ENCODE measurements at regions not wholly inside any gene's neighbourhood (a gene's known extent, or its start where the extent isn't known, plus 50 kb on each side); places are given as distances from the start of the nearest gene placed in this dataset.
"Not testable (repeated sequence)": the region's sequence is repeated elsewhere in the genome, so short reads cannot be mapped to it uniquely, and the experiment has no call there.

DNA sequence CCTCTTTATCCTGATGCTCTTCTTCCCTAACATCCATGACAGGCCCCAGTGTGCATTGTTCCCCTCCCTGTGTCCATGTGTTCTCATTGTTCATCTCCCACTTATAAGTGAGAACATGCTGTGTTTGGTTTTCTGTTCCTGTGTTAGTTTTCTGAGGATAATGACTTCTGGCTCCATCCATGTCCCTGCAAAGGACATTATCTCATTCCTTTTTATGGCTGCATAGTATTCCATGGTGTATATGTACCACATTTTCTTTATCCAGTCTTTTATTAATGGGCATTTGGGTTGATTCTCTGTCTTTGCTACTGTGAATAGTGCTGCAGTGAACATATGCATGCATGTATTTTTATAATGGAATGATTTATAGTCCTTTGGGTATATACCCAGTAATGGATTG is 78.7 kb upstream of the EXOC2 start:
- not testable (repeated sequence) for DNase-seq (ENCODE audit: low read depth)

DNA sequence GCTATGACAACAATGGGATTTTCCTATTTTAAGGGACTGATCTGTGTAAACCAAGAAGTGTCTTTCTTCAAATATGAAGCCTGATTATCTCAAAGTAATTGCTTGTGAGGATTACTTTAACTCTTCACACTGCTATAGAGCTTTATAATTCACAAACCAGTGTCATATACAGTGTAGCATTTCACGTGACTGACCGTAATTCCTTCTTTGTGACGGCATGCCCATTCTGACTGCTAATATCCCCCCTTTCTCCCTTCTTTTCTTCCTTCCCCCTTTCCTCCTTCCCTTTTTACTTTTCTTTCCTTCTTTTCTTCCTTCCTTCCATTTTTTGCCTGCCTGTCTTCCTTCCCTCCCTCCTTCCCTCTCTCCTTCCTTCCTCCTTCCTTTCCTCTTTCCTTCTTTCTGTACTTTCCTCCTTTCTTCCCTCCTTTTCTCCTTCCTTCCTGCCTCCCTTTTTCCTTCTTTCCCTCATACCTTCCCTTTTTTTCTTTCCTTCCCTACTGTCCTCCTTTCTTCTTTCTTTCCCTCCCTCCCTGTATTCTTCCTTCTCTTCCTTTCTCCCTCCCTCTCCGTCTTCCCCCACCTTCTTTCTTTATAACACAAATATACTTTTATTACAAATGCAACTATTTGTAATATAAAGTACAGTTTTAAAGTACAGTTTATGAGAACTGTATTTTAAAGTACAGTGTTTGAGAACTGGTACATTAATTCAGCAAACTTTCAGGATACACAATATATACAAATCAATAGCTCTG is 75.0 kb upstream of the EXOC2 start:
- DNase-seq (ENCODE audit: low read depth): no peak

DNA sequence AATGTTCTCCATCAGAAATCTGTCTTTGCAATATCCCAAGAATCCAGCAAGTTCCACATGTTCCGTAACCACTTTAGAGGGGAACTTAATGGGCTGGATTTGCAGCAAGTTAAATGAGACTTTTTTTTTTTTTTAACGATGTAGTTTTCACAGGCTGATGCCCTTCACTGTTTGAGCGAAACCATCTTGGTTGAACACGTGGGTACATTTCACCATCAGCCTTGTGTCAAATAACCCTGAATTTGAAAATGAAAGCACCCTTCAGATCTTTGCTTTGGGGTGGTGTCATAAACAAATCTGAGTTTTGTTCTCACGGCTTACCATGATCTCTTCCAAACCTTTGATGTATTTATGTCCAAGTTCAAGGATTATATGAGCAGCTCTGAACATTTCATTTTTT is 73.7 kb upstream of the EXOC2 start:
- no peak for DNase-seq (ENCODE audit: low read depth)

DNA sequence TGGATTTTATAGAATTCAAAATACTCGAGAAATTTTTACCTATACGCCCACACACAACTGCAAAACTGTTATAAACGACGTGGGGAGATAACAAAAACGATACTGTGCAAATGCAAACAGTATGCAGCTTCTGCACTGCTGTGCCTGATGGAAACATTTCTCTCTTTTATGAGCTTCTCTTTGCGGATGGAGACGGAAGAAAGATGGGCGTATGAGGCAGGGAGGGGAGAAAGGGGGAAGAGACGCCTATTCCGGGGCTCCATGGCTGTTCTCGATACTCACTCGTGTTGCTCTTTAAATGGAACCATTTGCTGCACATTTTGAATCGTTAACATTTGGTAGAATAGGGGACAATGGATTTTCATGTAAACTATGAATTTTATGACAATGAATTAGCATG is 69.1 kb upstream of the EXOC2 start:
- DNase-seq (ENCODE audit: low read depth): no peak

DNA sequence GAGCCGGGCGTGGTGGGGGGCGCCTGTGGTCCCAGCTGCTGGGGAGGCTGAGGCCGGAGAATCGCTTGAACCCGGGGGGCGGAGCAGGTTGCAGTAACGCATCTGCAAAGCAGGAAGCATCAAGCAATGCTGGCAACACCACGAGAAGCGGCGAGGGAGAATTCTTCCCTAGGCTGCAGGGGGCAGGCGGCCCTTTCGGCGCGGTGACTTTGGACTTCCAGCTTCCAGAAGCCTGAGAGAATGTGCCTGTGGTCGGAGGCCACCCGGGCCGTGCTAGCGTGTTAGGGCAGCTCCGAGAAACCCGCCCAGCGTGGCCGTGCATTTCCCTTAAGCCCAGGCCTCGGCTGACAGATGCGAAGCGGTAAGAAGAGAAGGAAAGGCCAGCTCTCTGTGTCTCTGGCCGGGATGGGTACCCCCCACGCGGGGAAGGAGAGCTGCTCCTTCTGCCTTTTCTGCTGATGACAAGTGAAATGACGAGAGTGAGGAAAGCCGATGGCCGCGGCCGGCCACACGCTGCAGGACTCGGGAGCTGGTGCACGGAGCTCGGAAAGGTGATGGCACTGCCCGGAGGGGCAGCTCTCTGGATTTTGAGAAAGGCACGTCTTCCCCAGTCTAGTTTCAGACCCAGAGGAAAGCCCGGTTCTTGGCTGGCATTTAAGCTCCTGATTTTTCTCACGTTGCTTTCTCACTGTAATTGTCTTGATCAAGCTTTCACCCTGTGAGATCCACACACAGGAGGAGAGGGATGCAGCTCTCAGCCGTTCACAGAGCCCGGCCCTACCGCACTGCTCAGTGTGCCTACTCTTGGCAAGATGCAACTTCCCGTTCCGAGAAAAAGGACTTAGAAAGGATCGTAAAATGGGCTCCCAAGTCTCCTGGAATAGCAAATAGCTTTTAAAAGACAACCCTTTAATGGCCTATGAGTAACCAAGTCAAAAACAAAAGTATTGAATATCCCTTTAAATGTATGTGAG is 68.3 kb upstream of the EXOC2 start:
- DNase-seq (ENCODE audit: low read depth): no peak

DNA sequence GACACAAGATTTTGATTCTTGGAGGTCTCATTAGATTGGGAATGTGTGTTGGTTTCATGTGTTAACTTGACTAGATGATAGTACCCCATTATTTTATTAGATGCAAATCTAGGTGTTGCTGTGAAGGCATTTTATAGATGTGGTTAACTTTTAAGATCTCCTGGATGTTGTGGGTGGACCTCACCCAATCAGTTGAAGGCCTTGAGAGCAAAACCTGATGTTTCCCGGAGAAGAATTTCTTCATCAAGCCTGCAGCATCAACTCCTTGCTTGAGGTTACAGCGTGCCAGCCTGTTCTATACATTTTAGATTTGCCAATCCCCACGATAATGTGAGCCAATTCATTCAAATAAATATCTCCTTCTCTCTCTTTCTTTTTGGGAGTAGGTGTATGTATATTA is 66.8 kb upstream of the EXOC2 start:
- no peak for DNase-seq (ENCODE audit: low read depth)

DNA sequence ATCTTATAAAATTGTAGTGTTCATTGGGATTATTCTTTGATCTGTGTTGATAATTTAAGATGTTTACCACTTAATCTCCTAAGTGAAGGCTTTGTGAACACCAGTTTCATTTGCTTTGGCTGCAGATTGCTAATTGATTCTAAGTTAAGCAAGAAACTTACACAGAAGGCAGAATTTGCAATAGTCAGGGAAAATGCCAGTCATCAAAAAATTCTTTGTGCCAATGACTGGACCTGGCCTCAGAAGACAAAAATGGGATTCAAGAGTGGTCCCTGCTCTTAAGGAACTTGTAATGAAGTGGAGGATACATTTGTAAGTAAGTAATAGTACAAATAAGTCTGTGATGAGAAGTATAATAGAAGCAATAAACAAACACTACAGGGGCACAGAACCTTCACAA is 63.3 kb upstream of the EXOC2 start:
- DNase-seq (ENCODE audit: low read depth): no peak

DNA sequence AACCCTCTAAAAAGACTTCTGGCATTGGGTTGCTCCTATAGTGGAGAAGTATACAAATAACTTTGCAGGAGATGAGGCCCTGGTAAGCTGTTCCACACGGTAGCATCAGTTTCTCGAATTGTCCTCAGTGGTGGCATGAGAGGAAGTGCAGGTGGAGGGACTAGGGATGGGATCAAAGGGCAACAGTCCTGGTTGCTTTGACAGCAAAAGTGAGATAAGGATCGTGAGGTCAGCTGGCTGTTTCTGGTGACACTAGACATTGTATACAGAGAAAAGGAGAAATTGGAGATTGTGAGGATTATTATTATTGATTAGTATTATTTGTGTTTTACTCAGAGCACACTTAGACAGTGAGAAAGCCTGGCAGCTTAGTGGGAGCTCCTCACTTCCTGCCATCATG is 61.3 kb upstream of the EXOC2 start:
- no peak for DNase-seq (ENCODE audit: low read depth)

DNA sequence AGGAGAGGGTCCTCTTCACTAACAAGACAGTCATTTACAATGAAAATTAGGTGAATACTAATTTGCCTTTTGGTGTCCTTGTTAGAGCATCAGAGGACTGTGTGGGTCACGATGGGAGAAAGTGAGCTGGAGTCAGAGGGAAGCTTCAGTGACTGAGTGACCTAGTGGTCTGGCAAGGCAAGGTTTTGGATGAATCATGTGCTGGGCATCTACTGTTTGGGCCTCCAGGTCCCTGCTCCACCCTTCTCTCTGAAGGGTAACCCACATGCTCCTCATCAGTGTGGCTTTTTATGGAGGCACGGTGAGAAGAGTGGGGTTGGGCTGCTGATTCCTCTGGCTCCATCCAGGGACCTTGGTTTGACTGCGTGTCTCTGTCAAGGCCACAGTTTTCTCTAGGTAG is 60.5 kb upstream of the EXOC2 start:
- peak; percentile 6 for DNase-seq (ENCODE audit: low read depth)

DNA sequence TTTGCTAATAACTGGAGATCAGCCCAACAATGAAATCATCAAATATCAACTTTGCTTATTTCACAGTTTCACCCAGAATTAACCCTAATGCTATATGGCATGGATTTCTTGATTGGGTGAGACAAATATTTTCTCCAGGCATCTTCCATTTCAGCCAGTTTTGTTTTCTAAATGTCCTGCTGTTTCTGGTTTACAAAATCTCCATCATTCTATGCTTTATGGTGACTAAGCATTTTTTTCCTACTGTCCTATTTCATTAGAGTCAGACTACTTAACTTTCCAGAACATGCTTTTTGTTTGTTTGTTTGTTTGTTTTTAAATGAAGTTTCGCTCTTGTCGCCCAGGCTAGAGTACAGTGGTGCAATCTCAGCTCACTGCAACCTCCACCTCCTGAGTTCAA is 59.5 kb upstream of the EXOC2 start:
- no peak for DNase-seq (ENCODE audit: low read depth)

DNA sequence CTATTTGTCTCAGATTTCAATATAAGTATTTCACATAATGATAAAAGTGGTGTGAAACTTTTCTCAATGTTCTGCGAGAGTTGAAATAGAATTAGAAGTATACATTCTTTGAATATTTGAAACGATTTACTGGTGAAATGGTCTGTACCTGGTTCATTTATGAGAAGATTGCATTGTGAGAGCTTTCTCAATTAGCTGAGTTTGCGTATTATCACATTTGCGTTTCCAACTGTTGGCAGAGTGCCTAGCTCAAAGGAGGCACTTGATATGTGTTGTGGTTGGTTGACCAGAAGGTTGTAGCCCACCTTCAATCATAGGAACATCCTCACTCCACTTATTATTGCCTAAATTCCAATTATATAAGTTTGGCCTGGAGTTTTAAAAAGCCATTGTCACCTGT is 58.8 kb upstream of the EXOC2 start:
- DNase-seq (ENCODE audit: low read depth): no peak

DNA sequence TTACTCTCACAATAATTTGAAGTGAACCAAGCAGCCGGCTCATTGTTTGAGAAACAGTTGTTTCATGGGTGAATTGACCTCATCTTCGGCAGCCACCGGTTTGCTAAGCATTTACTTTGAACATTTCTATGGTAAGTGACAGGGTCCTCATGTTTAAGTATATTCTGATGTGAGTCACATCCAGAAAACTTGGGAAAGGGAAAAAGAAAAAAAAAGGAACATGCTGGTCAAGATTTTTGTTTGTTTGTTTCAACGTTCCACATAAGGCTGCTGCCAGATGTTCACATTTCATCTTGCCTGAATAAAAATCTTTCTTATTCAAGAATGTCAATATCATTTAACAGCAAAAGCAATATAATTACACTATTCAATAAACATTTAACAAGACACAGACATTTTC is 55.0 kb upstream of the EXOC2 start:
- no peak for DNase-seq (ENCODE audit: low read depth)

DNA sequence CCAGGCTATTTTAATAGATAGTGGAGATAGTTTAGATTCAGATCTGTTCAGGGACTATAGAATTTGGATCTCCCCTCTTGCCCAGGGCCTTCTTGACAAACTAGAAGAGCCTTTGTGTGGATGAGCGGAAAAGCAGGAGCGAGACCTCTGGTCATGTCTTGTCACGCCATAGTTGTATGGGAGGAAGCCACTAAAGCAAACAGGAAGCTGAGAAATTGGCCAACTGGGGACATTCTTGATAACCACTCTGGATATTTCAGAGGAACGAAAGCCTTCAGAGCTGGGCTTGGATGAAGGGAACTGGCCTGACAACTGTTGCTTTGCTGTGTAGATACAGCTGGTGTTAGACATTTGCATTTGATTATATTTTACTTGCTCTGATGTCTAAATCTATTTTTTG is 54.1 kb upstream of the EXOC2 start:
- no peak for DNase-seq (ENCODE audit: low read depth)

DNA sequence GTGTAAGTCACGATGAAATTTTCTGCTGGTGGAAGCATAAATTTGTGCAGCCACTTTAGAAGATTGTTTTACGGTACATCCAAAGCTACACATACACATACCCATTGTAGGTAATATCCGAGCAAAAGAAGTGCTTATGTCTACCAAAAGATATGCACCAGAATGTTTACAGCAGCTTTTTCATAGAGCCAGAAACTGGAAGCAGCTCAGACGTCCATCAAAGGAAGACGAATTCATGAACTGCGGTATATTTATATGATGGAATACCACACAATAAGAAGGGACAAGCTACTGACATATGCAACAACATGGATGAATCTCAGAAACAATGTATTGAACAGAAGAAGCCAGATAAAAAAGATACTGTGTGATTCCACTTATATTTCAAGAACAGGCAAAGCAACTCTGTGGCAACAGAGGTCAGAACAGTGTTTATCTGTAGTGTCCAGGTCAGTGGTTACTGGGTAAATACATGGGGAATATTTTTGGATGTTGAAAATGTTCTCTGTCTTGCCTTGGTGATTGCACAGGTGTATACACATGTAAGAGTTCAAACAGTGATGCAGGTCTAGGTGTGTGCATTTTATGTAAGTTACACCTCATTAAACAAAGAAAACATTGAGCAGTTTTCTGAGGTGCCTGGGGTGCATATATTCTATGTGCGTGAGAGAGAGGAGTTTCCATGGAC is 51.9 kb upstream of the EXOC2 start:
- no peak for DNase-seq (ENCODE audit: low read depth)

DNA sequence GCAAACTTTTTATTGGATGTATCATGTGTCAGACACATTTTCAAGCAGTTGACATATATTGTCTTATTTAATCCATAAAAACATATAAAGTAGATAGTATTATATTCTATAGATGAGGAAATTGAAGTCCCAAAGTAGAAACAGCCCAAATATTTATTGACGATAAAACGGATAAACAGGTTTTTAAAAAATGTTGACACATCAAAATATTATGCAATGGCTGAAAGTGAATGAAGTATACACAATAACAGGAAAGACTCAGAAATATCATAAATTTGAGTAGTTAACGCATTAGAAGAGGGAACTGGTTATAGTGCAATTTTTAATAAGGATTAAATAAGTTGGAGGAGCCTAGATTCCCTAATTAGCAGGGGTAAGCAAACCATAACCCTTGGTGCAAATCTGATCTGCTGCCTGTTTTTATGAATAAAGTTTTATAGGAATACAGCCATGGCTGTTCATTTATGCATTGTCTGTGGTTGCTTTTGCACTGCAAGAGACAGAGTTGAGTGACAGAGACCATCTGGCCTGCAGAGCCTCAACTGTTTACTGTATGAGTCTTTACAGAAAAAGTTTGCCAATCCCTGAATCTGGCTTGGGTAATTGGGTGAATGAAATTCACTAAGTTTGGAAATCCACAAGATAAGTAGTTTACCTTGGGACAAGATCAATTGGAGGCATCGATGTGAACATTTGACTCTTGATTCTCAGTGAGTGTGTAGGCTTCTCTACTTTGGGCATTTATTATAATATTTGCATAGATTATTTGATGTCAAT is 50.6 kb upstream of the EXOC2 start:
- no peak for DNase-seq (ENCODE audit: low read depth)

Data from HS-5 (cell line).